SU-DHL-6 (cell line): ENCODE measurements at regions not wholly inside any gene's neighbourhood (a gene's known extent, or its start where the extent isn't known, plus 50 kb on each side); places are given as distances from the start of the nearest gene placed in this dataset.

Source experiments
- EZH2phosphoT487 ChIP-seq: fragments of 200-600 bp; sonication (generic), shearing (Covaris generic); conservative IDR thresholded peaks from 2 replicates; pipeline ENCODE4 v1.6.1; 2018; ENCODE audit warnings: mild to moderate bottlenecking, antibody characterized with exemption, low read length, moderate library complexity, mixed read lengths
- TF ChIP-seq, protein P1 (sequence below): fragments of 200-600 bp; sonication (generic); IDR thresholded peaks from one replicate; pipeline ENCODE4 v1.5.1; 2017; ENCODE audit warnings: antibody characterized with exemption, mild to moderate bottlenecking, low read length, moderate library complexity; ENCODE audit not compliant: insufficient read depth, poor library complexity, severe bottlenecking

DNA sequence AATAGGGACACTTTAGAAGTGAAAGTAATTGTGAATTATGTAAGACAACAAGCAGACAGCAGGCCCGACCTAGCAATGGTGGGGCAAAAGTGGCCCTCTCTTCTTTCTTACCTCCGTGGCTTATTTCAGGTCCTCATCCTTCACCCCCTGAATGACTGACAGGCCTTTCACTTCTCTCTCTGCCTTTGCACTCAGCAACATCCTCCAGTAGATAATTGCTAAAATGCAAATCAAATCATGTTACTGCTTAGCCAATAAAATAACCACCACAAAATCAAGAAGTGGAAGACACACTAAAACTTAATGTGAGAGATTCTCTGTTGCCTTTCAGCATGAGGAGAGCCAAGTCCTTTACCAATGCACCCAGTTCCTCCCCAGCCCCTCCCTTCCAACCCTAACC, 274.6 kb upstream of the ZNF32 start:
- TF ChIP-seq, protein P1, sequence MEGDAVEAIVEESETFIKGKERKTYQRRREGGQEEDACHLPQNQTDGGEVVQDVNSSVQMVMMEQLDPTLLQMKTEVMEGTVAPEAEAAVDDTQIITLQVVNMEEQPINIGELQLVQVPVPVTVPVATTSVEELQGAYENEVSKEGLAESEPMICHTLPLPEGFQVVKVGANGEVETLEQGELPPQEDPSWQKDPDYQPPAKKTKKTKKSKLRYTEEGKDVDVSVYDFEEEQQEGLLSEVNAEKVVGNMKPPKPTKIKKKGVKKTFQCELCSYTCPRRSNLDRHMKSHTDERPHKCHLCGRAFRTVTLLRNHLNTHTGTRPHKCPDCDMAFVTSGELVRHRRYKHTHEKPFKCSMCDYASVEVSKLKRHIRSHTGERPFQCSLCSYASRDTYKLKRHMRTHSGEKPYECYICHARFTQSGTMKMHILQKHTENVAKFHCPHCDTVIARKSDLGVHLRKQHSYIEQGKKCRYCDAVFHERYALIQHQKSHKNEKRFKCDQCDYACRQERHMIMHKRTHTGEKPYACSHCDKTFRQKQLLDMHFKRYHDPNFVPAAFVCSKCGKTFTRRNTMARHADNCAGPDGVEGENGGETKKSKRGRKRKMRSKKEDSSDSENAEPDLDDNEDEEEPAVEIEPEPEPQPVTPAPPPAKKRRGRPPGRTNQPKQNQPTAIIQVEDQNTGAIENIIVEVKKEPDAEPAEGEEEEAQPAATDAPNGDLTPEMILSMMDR, result no peak
- TF ChIP-seq EZH2phosphoT487, result no peak
